ENCODE measurements at regions not wholly inside any gene's neighbourhood (a gene's known extent, or its start where the extent isn't known, plus 50 kb on each side); places are given as distances from the start of the nearest gene placed in this dataset.

- no peak for DNase-seq
- Histone ChIP-seq H3K36me3 (no peaks in the 10 kb centered on the region), H3K4me1 (peaks cover 0 to 11% of the 10 kb centered on the region in 2 donors), H3K4me3 (no peak overlapping the region), H3K9me3 (no peaks in the 10 kb centered on the region), H3K27me3 (no peaks in the 10 kb centered on the region), H3K27ac (peak overlapping the region; percentile 35 to 57)
- intact Hi-C loops (cut with DNase I; ENCODE audit: low total_unique reads): no loop called here
- TF ChIP-seq POLR2A (IDR thresholded peaks at IDR 0.05) (no peak), CTCF (IDR thresholded peaks at IDR 0.05) (no peak)
These were observed 72.7 kb upstream of the ABI3BP start for GRCh38 chr3:101065962-101066361.

- H3K4me1 ChIP-seq: peaks cover 0 to 11% of the 10 kb centered on the region in 2 donors
- H3K27me3 ChIP-seq: no peaks in the 10 kb centered on the region
- no peak for DNase-seq
- no peak overlapping the region for H3K27ac ChIP-seq
- no peaks in the 10 kb centered on the region for H3K36me3 ChIP-seq
- intact Hi-C loops (cut with DNase I; ENCODE audit: low total_unique reads): no loop called here
- no peak overlapping the region for H3K4me3 ChIP-seq
- peaks cover 0 to 9% of the 10 kb centered on the region in 2 donors for H3K9me3 ChIP-seq
- TF ChIP-seq CTCF (IDR thresholded peaks at IDR 0.05): no peak
- no peak for TF ChIP-seq POLR2A (IDR thresholded peaks at IDR 0.05)
These were observed 70.2 kb upstream of the ABI3BP start for GRCh38 chr3:101063401-101063800.

- H3K4me1 ChIP-seq: peaks cover 0 to 5% of the 10 kb centered on the region in 2 donors
- H3K27ac ChIP-seq: no peak overlapping the region
- no peaks in the 10 kb centered on the region for H3K27me3 ChIP-seq
- H3K36me3 ChIP-seq: no peaks in the 10 kb centered on the region
- no peak overlapping the region for H3K4me3 ChIP-seq
- H3K9me3 ChIP-seq: peaks cover 0 to 9% of the 10 kb centered on the region in 2 donors
- no peak for TF ChIP-seq CTCF (IDR thresholded peaks at IDR 0.05)
- no peak for TF ChIP-seq POLR2A (IDR thresholded peaks at IDR 0.05)
- intact Hi-C loops (cut with DNase I; ENCODE audit: low total_unique reads): no loop called here
- DNase-seq: no peak
These were observed 68.1 kb upstream of the ABI3BP start for GRCh38 chr3:101061312-101061711.

- Histone ChIP-seq H3K4me3 (no peak overlapping the region), H3K9me3 (no peaks in the 10 kb centered on the region), H3K27ac (no peak overlapping the region), H3K4me1 (no peaks in the 10 kb centered on the region), H3K36me3 (no peaks in the 10 kb centered on the region), H3K27me3 (no peaks in the 10 kb centered on the region)
- intact Hi-C loops (cut with DNase I; ENCODE audit: low total_unique reads): no loop called here
- TF ChIP-seq POLR2A (IDR thresholded peaks at IDR 0.05): no peak
- no peak for TF ChIP-seq CTCF (IDR thresholded peaks at IDR 0.05)
- DNase-seq: no peak
These were observed 57.6 kb upstream of the ABI3BP start for GRCh38 chr3:101050866-101051265.

- H3K27me3 ChIP-seq: no peaks in the 10 kb centered on the region
These were observed 56.8 kb upstream of the ABI3BP start for GRCh38 chr3:101050046-101050445.

More at GRCh38 chr3:101050046-101050445, 56.8 kb upstream of the ABI3BP start:
- DNase-seq: no peak
- H3K9me3 ChIP-seq: no peaks in the 10 kb centered on the region
- no peaks in the 10 kb centered on the region for H3K36me3 ChIP-seq
- TF ChIP-seq POLR2A (IDR thresholded peaks at IDR 0.05) (no peak), CTCF (IDR thresholded peaks at IDR 0.05) (no peak)
- no peak overlapping the region for H3K4me3 ChIP-seq
- intact Hi-C loops (cut with DNase I; ENCODE audit: low total_unique reads): no loop called here
- H3K4me1 ChIP-seq: no peaks in the 10 kb centered on the region
- H3K27ac ChIP-seq: no peak overlapping the region

All from uterus (tissue), 3 donors.